ENCODE measurements at regions not wholly inside any gene's neighbourhood (a gene's known extent, or its start where the extent isn't known, plus 50 kb on each side); places are given as distances from the start of the nearest gene placed in this dataset.

GRCh38 chr18:42201137-42201536 lies 246.1 kb downstream of the PIK3C3 start:
- no peaks in the 10 kb centered on the region for H3K4me1 ChIP-seq (ENCODE audit: insufficient read depth)
- H3K36me3 ChIP-seq, result no peaks in the 10 kb centered on the region
- no peaks in the 10 kb centered on the region for H3K27me3 ChIP-seq
- TF ChIP-seq CTCF (IDR thresholded peaks at IDR 0.05), result no peak
- no peak for TF ChIP-seq POLR2A (IDR thresholded peaks at IDR 0.05)
- TF ChIP-seq EP300 (IDR thresholded peaks at IDR 0.05), result no peak
- DNase-seq, result no peak
- H3K9me3 ChIP-seq, result no peaks in the 10 kb centered on the region
- no peak overlapping the region for H3K4me3 ChIP-seq
- no peak overlapping the region for H3K27ac ChIP-seq
- intact Hi-C loops (cut with DNase I), result no loop called here

GRCh38 chr18:42211201-42211600 lies 256.2 kb downstream of the PIK3C3 start:
- WGBS, 3 donors, result 73 to 83% (median 80%) methylated on average over 5 of the region's 5 CpGs
- TF ChIP-seq POLR2A (IDR thresholded peaks at IDR 0.05), result no peak
- TF ChIP-seq CTCF (IDR thresholded peaks at IDR 0.05), result no peak
- TF ChIP-seq EP300 (IDR thresholded peaks at IDR 0.05), result no peak
- Histone ChIP-seq H3K4me1 (ENCODE audit: insufficient read depth) (no peaks in the 10 kb centered on the region), H3K27ac (no peak overlapping the region), H3K36me3 (no peaks in the 10 kb centered on the region), H3K27me3 (no peaks in the 10 kb centered on the region), H3K4me3 (no peak overlapping the region), H3K9me3 (no peaks in the 10 kb centered on the region)
- DNase-seq, result no peak
- intact Hi-C loops (cut with DNase I), result no loop called here

GRCh38 chr18:42222557-42222956 lies 267.5 kb downstream of the PIK3C3 start:
- intact Hi-C loops (cut with DNase I), result no loop called here
- H3K4me3 ChIP-seq, result no peak overlapping the region
- 71 to 76% (median 71%) methylated on average over 1 of the region's 1 CpG for WGBS, 3 donors

GRCh38 chr18:42228581-42228980 lies 273.5 kb downstream of the PIK3C3 start:
- intact Hi-C loops (cut with DNase I), result no loop called here
- 94 to 97% (median 94%) methylated on average over 1 of the region's 1 CpG for WGBS, 3 donors
- H3K27ac ChIP-seq, result no peak overlapping the region
- no peaks in the 10 kb centered on the region for H3K27me3 ChIP-seq
- no peaks in the 10 kb centered on the region for H3K9me3 ChIP-seq
- DNase-seq, result no peak
- H3K4me3 ChIP-seq, result no peak overlapping the region
- no peak for TF ChIP-seq POLR2A (IDR thresholded peaks at IDR 0.05)
- TF ChIP-seq CTCF (IDR thresholded peaks at IDR 0.05), result no peak
- no peak for TF ChIP-seq EP300 (IDR thresholded peaks at IDR 0.05)
- H3K36me3 ChIP-seq, result no peaks in the 10 kb centered on the region
- no peaks in the 10 kb centered on the region for H3K4me1 ChIP-seq (ENCODE audit: insufficient read depth)

More at GRCh38 chr18:42222557-42222956, 267.5 kb downstream of the PIK3C3 start:
- Histone ChIP-seq H3K36me3 (no peaks in the 10 kb centered on the region), H3K4me1 (ENCODE audit: insufficient read depth) (no peaks in the 10 kb centered on the region), H3K9me3 (no peaks in the 10 kb centered on the region), H3K27ac (no peak overlapping the region), H3K27me3 (no peaks in the 10 kb centered on the region)
- no peak for TF ChIP-seq POLR2A (IDR thresholded peaks at IDR 0.05)
- no peak for TF ChIP-seq EP300 (IDR thresholded peaks at IDR 0.05)
- TF ChIP-seq CTCF (IDR thresholded peaks at IDR 0.05), result no peak
- DNase-seq, result no peak
